ENCODE measurements at regions not wholly inside any gene's neighbourhood (a gene's known extent, or its start where the extent isn't known, plus 50 kb on each side); places are given as distances from the start of the nearest gene placed in this dataset.

DNA sequence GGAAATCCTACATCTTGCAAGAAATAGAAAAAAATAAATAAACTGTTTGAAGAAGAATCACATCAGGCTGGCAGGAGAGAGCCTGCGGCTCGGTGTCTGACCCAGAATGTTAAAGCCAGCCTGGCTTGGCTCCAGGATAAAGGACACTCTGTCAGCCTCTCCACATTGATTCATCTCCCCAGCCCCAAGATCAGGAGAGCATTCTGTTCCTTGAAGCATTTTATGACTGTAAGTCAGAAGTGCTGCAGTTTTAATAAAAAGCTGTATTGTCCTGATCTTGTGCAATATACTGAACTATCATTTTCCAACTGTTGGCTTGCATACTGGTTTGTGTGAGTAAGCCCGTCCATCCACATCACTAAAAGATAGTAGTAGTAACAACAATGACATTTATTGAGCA is 426.6 kb downstream of the HAPSTR1 start:
- no peak for DNase-seq (ENCODE audit: low read depth in 2 of 2)

DNA sequence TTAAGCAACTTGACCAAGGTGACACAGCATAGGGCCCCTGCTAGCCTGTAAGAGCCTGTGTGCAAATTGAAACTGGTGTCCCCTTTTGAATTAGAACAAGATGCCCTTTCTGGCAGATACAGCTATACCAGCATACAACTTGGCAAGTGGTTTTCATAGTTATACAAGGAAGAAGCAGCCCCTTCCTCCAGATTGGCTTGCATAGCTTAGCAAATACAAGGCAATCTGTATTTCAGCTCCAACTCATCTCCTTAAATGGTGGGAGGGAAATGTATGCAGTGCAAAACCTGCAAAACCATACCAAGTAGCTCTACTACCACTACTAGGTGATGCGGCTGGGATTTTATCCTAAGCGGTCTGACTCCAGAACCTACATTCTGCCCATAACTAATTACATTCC is 427.1 kb downstream of the HAPSTR1 start:
- no peak for DNase-seq (ENCODE audit: low read depth in 2 of 2)

GRCh38 chr16:9521749-9522370 is 430.4 kb downstream of the HAPSTR1 start:
- DNase-seq (ENCODE audit: low read depth in 2 of 2): no peak

GRCh38 chr16:9522614-9523013 is 431.2 kb downstream of the HAPSTR1 start:
- no peak for DNase-seq (ENCODE audit: low read depth in 2 of 2)

DNA sequence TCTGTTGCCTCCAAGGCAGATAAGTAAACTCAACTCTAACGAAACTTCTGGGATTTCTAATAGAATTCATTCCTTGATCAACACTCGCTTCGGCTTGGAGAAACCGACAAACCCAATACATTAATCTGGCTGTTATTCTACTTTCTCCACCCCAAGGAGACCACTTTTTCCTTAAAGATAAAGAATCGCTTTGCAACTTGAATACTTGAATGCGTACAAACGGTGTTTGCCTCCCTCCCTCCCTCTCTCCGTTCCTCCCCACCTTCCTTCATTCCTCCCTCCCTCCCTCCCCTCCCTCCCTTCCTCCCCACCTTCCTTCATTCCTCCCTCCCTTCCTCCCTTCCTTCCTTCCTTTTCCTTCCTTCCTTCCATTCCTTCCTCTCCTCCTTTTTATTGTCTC is 432.6 kb downstream of the HAPSTR1 start:
- DNase-seq (ENCODE audit: low read depth in 2 of 2): no peak

DNA sequence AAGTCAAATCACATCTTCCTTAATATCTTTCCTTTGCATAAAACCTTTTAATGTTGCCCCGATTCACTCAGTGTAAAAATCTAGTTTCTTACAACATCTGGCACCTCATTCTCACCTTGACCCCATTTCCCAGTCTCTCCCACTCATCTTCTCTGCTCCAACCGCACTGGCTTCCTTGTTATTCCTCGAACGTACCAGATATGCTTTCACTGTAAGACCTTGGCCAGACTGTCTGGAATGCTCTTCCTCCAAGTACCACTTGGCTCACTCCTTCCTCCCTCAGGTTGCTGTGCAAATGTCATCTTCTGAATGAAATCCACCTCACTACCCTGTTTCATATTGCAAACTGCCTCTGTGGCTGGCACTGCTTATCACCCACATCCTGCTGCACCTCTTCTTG is 433.6 kb downstream of the HAPSTR1 start:
- no peak for DNase-seq (ENCODE audit: low read depth in 2 of 2)

GRCh38 chr16:9526791-9527190 is 435.3 kb downstream of the HAPSTR1 start:
- DNase-seq (ENCODE audit: low read depth in 2 of 2): no peak

DNA sequence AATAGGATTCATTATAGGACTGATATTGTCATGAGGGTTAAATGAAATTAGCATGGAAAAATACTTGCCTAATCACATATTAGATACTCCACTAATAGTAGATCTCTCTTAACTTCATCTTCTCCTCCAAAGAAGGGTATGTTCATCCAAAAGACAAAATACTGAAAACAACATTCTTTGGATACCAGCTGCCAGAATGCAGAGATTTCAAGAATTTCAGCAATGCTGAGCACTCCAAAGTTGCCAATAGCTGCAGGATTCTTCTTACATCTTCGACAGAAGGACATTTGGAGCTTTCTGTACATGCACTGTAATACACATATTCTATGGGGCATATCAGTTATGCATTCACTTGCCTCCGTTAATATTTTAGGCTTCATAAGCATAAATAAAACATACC is 436.5 kb downstream of the HAPSTR1 start:
- no peak for DNase-seq (ENCODE audit: low read depth in 2 of 2)

DNA sequence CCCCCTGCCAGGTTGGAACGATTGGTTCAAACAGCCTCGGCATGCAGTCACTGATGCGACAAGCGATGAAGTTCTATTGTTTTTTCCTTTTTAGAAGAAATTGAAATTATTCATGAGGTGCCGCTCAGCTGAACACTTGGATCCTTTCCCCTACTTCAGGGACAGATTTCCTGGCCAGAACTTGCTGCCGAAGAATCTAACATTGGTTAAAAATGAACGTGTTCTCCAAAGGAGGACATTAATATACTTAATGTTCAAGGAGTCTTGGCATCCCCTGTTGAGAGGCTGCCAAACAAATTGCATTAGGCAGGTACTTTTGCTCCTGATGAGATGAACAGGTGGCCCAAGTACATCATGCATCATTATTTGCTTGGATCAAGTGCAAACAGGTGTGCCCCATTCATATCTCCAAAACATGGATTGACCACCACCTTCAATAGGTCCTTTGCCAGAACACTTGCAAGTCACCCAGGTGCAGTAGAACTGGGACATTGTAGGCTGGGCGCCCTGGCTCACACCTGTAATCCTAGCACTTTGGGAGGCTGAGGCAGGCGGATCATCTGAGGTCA is 437.2 kb downstream of the HAPSTR1 start:
- DNase-seq (ENCODE audit: low read depth in 2 of 2): no peak

DNA sequence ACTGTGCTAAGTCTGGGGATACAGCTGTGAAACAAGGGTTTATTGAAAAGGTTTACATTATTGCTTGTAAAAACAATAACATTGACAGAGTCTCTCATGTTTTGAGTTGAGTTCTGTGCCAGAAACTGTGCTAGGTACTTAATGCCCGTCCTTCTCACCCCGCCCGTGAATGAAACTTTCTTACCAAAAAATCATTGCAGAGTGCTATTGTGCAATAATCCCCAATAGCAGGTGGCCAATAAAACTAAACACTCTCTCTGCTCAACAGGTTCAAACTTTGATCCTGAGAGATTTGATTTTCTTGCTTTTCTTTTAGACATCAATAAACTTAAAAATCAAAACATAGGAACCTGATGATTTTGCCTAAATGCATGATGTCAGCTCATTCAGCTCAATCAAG is 441.6 kb downstream of the HAPSTR1 start:
- DNase-seq (ENCODE audit: low read depth in 2 of 2): no peak

DNA sequence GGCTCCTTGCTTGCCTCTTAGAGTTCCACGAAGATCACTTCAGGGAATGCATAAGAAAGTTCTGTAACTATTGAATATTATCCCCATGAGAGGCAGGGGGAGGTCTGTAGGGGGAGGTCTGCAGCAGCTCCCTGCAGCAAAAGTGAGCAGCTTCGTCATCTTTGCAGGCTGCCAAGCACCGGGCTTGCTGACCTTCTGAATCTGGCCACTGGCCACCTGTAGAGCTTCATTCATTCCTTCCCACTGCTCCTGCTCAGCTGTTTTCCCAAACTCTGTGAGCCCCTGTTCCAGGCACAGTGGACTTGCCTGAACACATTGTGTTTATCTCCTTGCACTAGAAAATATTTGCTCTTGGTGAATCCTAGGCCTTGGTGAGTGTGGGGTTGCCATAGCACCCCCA is 443.3 kb downstream of the HAPSTR1 start:
- DNase-seq (ENCODE audit: low read depth in 2 of 2): no peak

GRCh38 chr16:9536905-9537304 is 445.5 kb downstream of the HAPSTR1 start:
- DNase-seq (ENCODE audit: low read depth in 2 of 2): no peak

DNA sequence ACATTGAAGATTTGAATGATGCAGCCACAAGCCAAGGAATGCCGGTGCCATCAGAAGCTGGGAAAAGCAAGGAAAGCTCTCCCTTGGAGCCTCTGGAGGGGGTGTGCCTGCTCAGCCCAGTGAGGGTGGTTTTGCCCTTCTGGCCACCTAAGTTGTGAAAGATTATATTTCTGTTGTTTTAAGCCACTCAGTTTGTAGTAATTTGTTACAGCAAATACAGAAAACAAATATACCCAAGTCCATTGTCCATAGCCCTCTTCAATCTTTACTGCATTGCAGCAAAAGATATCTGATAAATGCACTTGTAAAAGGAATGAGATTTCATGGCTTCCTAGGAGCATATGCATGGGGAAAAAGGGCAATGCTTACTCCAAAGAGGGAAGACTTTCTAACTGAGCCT is 447.9 kb downstream of the HAPSTR1 start:
- DNase-seq (ENCODE audit: low read depth in 2 of 2): no peak

GRCh38 chr16:9541723-9542122 is 450.3 kb downstream of the HAPSTR1 start:
- DNase-seq (ENCODE audit: low read depth in 2 of 2): no peak

GRCh38 chr16:9542165-9542755 is 450.8 kb downstream of the HAPSTR1 start:
- no peak for DNase-seq (ENCODE audit: low read depth in 2 of 2)

DNA sequence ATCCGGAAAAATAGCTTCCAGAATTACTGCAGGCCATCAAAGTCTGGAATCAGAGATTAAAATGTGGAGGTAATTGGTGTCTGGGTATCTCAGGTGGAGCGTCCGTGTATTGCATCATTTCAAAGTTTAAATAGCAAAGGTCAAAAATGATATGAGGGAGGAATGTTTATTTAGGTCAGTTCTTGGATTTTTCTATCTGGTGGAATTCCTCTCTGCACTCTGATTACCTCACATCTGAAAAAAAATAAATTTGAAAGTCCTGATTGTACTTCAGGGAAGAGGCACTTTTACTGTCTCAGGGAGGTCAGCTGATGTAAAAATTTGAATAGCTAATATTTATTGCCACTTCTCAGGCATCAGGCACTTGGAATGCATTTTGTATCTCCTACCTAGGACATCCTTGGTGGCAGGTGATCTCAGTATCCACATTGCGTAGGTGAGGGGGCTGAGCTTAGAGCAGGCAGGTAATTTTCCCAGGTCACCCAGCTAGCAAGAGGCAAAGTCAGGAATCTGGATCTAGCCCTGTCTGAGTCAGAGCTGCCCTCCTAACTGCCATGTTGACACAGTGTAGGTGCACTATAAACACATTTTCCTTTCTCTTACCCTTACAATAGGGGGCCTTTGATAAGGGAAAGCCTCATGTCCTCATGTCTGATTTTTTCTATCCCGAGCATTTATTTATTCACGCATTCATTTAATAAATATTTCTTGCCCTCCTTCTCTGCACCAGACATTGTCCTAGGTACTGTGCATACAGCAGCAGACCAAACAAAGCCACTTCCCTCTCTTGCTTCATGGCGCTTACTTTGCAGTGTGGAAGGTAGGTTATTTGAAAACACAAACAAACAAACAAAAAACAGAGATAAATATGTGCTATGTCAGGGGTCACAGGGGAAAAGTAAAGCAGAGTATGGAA is 454.3 kb downstream of the HAPSTR1 start:
- no peak for DNase-seq (ENCODE audit: low read depth in 2 of 2)

DNA sequence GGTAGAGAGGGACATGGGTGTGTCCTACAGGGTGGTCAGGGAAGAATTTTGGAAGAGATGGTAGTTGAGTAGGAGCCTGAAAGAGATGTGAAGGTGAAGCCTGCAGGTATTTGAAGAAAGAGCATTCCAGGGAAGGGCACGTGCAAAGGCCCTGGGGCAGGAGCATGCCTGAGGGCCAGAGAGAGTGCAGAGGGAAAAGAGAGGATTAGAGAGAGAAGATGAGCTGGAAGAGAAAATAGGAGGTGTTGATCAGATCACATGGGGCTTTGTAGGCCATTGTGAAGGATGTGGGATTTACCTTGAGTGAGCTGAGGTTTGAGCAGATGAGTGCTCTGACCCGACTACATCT is 455.0 kb downstream of the HAPSTR1 start:
- no peak for DNase-seq (ENCODE audit: low read depth in 2 of 2)

DNA sequence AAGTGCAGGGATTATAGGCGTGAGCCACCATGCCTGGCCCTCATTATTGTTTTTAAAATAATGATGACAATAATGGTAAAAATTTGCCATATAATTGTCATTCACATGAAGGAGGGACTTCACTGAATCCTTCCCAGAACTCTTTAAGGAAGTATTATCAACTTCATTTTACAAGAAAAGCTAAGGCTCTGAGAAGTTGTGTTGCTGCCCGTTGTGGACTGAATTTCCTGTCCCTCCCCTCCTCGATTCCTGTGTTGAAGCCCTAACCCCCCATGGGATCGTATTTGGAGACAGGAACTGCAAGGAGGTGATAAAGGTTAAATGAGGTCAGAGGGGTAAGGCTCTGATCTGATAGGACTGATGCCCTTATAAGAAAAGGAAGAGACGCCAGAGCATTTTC is 458.0 kb downstream of the HAPSTR1 start:
- DNase-seq (ENCODE audit: low read depth in 2 of 2): no peak

GRCh38 chr16:9555051-9555450 is 463.6 kb downstream of the HAPSTR1 start:
- no peak for DNase-seq (ENCODE audit: low read depth in 2 of 2)

DNA sequence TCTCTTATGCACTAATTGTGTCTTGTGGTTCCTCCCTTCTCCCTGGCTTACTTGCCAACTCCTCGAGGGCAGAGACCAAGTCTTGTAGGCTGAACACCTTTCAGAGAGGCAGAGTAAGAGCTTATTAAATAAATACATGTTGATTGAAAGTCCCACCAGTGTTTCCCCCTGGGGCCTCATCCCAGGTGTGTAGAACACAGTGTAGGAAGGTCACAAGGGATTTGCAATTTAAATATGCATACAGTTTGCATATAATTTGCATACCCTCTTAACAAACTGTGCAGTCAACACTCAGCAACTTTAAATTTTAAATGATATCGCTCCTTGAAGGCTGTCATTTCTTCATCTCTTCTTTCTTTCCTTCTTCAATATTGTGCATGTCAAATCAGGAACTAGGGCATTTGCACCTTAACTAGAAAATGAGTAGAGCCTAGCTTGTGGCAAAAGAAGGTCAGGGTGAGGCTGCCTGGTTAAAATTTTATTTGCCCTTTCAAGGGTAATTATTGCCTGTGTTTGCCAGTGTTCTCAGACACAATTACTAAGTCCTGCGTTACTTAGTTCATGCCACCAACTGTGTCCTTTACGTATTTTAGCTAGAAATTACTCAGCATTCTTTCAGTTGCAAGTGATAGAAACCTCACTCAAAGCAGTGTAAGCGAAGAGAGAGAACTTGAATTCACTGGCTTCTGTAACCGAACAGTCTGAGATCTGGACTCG is 465.7 kb downstream of the HAPSTR1 start:
- DNase-seq (ENCODE audit: low read depth in 2 of 2): no peak

GRCh38 chr16:9557713-9558112 is 466.3 kb downstream of the HAPSTR1 start:
- no peak for DNase-seq (ENCODE audit: low read depth in 2 of 2)

DNA sequence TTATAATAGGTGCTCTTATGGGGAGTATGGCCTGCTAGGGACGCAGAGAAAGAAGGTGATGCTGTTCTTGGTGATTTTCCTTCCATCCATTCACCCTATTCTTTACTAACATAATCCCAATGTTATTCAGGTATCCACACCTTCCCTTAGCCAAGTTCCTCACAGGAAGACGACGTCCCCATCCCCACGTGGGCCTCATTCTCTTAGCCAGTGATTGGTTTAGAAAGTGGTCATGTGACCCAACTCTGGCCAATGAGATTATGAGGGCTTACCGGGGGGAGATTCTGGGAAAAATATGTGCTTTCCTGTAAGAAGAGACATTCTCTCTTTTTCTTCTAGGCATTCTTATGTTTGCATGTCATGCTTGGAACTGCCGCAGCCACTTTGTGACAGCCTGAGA is 474.7 kb downstream of the HAPSTR1 start:
- DNase-seq (ENCODE audit: low read depth in 2 of 2): no peak
